HCT116 (cell line): ENCODE measurements at regions not wholly inside any gene's neighbourhood (a gene's known extent, or its start where the extent isn't known, plus 50 kb on each side); places are given as distances from the start of the nearest gene placed in this dataset.

ENCODE experiments used
- ATAC-seq: fragments of 200-7000 bp; cut with Tn5 transposase; 2 replicates; pipeline ENCODE4 v1.9.1; 2020; ENCODE audit warnings: mild to moderate bottlenecking, moderate library complexity
- BruUV-seq: library from RNA; stranded (reverse); fragments of 400-500 nt; replicated peaks from 2 replicates; lab custom pipeline; 2021; lab: Mats Ljungman, UMichigan
- CTCF ChIA-PET: fragments of 300-600 bp; sonication (Branson Sonifier 250); formaldehyde crosslinking; loops from one replicate; lab custom pipeline; 2021; ENCODE audit warnings: antibody characterized with exemption; lab: Charles Lee
- POLR2A ChIA-PET: fragments of 300-600, 350-600 bp; sonication (Branson Sonifier 250); formaldehyde crosslinking; loops from one replicate; lab custom pipeline; 2021; ENCODE audit warnings: antibody characterized with exemption; lab: Charles Lee
- RAD21 ChIA-PET, 2 experiments: fragments of 300-600 bp; sonication (Branson Sonifier 250); formaldehyde crosslinking; loops; one replicate each; lab custom pipeline; 2023; ENCODE audit warnings: low total read pairs in 2 of 2; ENCODE audit not compliant: uncharacterized antibody in 2 of 2, unreplicated experiment in 2 of 2, low non-redundant PET in 1 of 2; lab: Charles Lee
- DNase-seq: peaks from one replicate; pipeline ENCODE4 v3.0.0-alpha.2; 2010; ENCODE audit warnings: low read depth, low spot score
- H2AFZ ChIP-seq: fragments of 200-600 bp; shearing (Covaris generic), sonication (generic); 2 replicates; pipeline ENCODE4 v1.6.1; 2017; ENCODE audit warnings: low read depth, mixed run types, mixed read lengths, antibody characterized with exemption, low read length; ENCODE audit not compliant: poor library complexity, severe bottlenecking
- H3K27ac ChIP-seq: 2 replicates; pipeline ENCODE4 v1.5.1; 2012; ENCODE audit warnings: low read depth, low read length
- H3K27me3 ChIP-seq: fragments of 200-600 bp; sonication (generic); 2 replicates; pipeline ENCODE4 v1.6.1; 2016; ENCODE audit warnings: mixed run types, low read length, mixed read lengths; ENCODE audit not compliant: insufficient read depth
- H3K36me3 ChIP-seq, 2 experiments: fragments of 200-500 bp in 1 of 2; fragments of 200-600 bp in 1 of 2; sonication (Bioruptor generic) in 1 of 2; sonication (generic) in 1 of 2; 2 replicates each; pipeline versions ENCODE4 v1.5.1 to v1.6.1; 2014 to 2016; ENCODE audit warnings: low read length in 2 of 2, inconsistent platforms in 1 of 2, mixed read lengths in 1 of 2, mixed run types in 1 of 2; ENCODE audit not compliant: insufficient read depth in 2 of 2, control insufficient read depth in 1 of 2
- H3K4me1 ChIP-seq, 2 experiments: fragments of 200-600 bp in 1 of 2; sonication (generic) in 1 of 2; 2 replicates each; pipeline versions ENCODE4 v1.5.1 to v1.6.1; 2012 to 2017; ENCODE audit warnings: low read length in 2 of 2, inconsistent platforms in 1 of 2, mild to moderate bottlenecking in 1 of 2, mixed read lengths in 1 of 2, mixed run types in 1 of 2, moderate library complexity in 1 of 2; ENCODE audit not compliant: insufficient read depth in 2 of 2, control insufficient read depth in 1 of 2
- H3K4me2 ChIP-seq: fragments of 200-600 bp; sonication (generic); 2 replicates; pipeline ENCODE4 v1.6.1; 2017; ENCODE audit warnings: mixed run types, low read length, mixed read lengths
- H3K4me3 ChIP-seq, 2 experiments: fragments of 200-600 bp in 1 of 2; sonication (generic) in 1 of 2; replicated peaks in 1 of 2; 2 replicates each; pipeline ENCODE4 v1.5.1; 2011 to 2016; ENCODE audit warnings: low read length in 2 of 2, control low read depth in 1 of 2, low read depth in 1 of 2, mild to moderate bottlenecking in 1 of 2, mixed read lengths in 1 of 2, mixed run types in 1 of 2
- H3K79me2 ChIP-seq: fragments of 200-600 bp; sonication (generic); 2 replicates; pipeline ENCODE4 v1.6.1; 2017; ENCODE audit warnings: mild to moderate bottlenecking, mixed run types, low read length, moderate library complexity, mixed read lengths; ENCODE audit not compliant: insufficient read depth
- H3K9ac ChIP-seq: fragments of 200-600 bp; sonication (generic); 2 replicates; pipeline ENCODE4 v1.6.1; 2016; ENCODE audit warnings: low read length, mixed read lengths
- H3K9me2 ChIP-seq: fragments of 200-600 bp; sonication (generic), shearing (Covaris generic); 2 replicates; pipeline ENCODE4 v1.6.1; 2017; ENCODE audit warnings: mixed run types, mild to moderate bottlenecking, moderate library complexity; ENCODE audit not compliant: insufficient read depth
- H3K9me3 ChIP-seq, 2 experiments: fragments of 200-500 bp in 1 of 2; fragments of 200-600 bp in 1 of 2; sonication (Bioruptor generic) in 1 of 2; sonication (generic) in 1 of 2; 2 replicates each; pipeline ENCODE4 v1.6.1; 2014 to 2017; ENCODE audit warnings: low read length in 2 of 2, mixed read lengths in 2 of 2, inconsistent platforms in 1 of 2, low read depth in 1 of 2, mild to moderate bottlenecking in 1 of 2, mixed run types in 1 of 2, moderate library complexity in 1 of 2; ENCODE audit not compliant: control insufficient read depth in 1 of 2, insufficient read depth in 1 of 2
- H4K20me1 ChIP-seq: fragments of 200-600 bp; sonication (generic), shearing (Covaris generic); 2 replicates; pipeline ENCODE4 v1.6.1; 2017; ENCODE audit warnings: mixed run types, mild to moderate bottlenecking, moderate library complexity; ENCODE audit not compliant: insufficient read depth
- ATF3 ChIP-seq: IDR thresholded peaks from 2 replicates; pipeline ENCODE4 v1.6.1; 2012
- CEBPB ChIP-seq: IDR thresholded peaks from 2 replicates; pipeline ENCODE4 v1.6.1; 2012; ENCODE audit warnings: low read depth
- CTCF ChIP-seq, 3 experiments: fragments of 200-600 bp in 1 of 3; sonication (generic) in 1 of 3; IDR thresholded peaks in 2 of 3; conservative IDR thresholded peaks in 1 of 3; 2 replicates each; pipeline ENCODE4 v1.5.1; 2012 to 2017; ENCODE audit warnings: low read depth in 2 of 3, low read length in 2 of 3, antibody characterized with exemption in 1 of 3, borderline replicate concordance in 1 of 3, control low read depth in 1 of 3, mild to moderate bottlenecking in 1 of 3, mixed read lengths in 1 of 3, mixed run types in 1 of 3, moderate library complexity in 1 of 3; ENCODE audit not compliant: insufficient read depth in 1 of 3
- EGR1 ChIP-seq: IDR thresholded peaks from 2 replicates; pipeline ENCODE4 v1.6.1; 2012; ENCODE audit warnings: low read depth
- ELF1 ChIP-seq: IDR thresholded peaks from 2 replicates; pipeline ENCODE4 v1.6.1; 2012; ENCODE audit warnings: low read depth, borderline replicate concordance
- EZH2 ChIP-seq: fragments of 200-600 bp; sonication (generic); IDR thresholded peaks from 2 replicates; pipeline ENCODE4 v1.6.1; 2017; ENCODE audit warnings: antibody characterized with exemption, mixed run types
- EZH2phosphoT487 ChIP-seq: fragments of 200-600 bp; IDR thresholded peaks from 2 replicates; pipeline ENCODE4 v1.6.1; 2018; ENCODE audit warnings: antibody characterized with exemption, borderline replicate concordance
- FOSL1 ChIP-seq: IDR thresholded peaks from 2 replicates; pipeline ENCODE4 v1.6.1; 2012; ENCODE audit warnings: low read depth
- JUND ChIP-seq: IDR thresholded peaks from 2 replicates; pipeline ENCODE4 v1.6.1; 2012
- MAX ChIP-seq: IDR thresholded peaks from 2 replicates; pipeline ENCODE4 v1.6.1; 2012
- RAD21 ChIP-seq: IDR thresholded peaks from 2 replicates; pipeline ENCODE4 v1.6.1; 2012; ENCODE audit warnings: low read depth, mild to moderate bottlenecking
- REST ChIP-seq: IDR thresholded peaks from 2 replicates; pipeline ENCODE4 v1.6.1; 2012; ENCODE audit warnings: low read depth
- SIN3A ChIP-seq: IDR thresholded peaks from 2 replicates; pipeline ENCODE4 v1.6.1; 2012; ENCODE audit warnings: low read depth
- SP1 ChIP-seq: IDR thresholded peaks from 2 replicates; pipeline ENCODE4 v1.6.1; 2012; ENCODE audit warnings: low read depth
- SRF ChIP-seq: IDR thresholded peaks from 2 replicates; pipeline ENCODE4 v1.6.1; 2012; ENCODE audit warnings: low read depth
- TCF7L2 ChIP-seq: IDR thresholded peaks from 2 replicates; pipeline ENCODE4 v1.7.0; 2011; ENCODE audit warnings: borderline replicate concordance, inconsistent platforms; ENCODE audit not compliant: insufficient read depth, insufficient read length; ENCODE audit errors: extremely low read depth
- YY1 ChIP-seq: IDR thresholded peaks from 2 replicates; pipeline ENCODE4 v1.6.1; 2011; ENCODE audit warnings: low read length, low read depth, moderate library complexity, mild to moderate bottlenecking; ENCODE audit not compliant: insufficient replicate concordance; ENCODE audit errors: extremely low read depth
- ZBTB33 ChIP-seq: IDR thresholded peaks from 2 replicates; pipeline ENCODE4 v1.6.1; 2011; ENCODE audit warnings: mild to moderate bottlenecking, low read length, moderate library complexity; ENCODE audit not compliant: insufficient replicate concordance; ENCODE audit errors: extremely low read depth
- ZFX ChIP-seq: fragments of 450-650 bp; IDR thresholded peaks from 2 replicates; pipeline ENCODE4 v1.6.1; 2017
- intact Hi-C: fragments of 100-400 bp; cut with micrococcal nuclease; formaldehyde crosslinking; loops from 2 replicates; pipeline ENCODE4 v1.10.0; 2022

- H2AFZ ChIP-seq = no peak overlapping the region
- CTCF ChIA-PET = no interaction called here
Observed at GRCh38 chr15:96170979-96171739, 159.3 kb upstream of the NR2F2 start.

More at GRCh38 chr15:96170979-96171739, 159.3 kb upstream of the NR2F2 start:
- no peak overlapping the region for H3K9ac ChIP-seq
- H4K20me1 ChIP-seq = no peaks in the 10 kb centered on the region
- DNase-seq (no peak), ATAC-seq (no peak)
- H3K27me3 ChIP-seq = no peaks in the 10 kb centered on the region
- H3K9me2 ChIP-seq = no peaks in the 10 kb centered on the region
- ChIA-PET POLR2A (no interaction called here), RAD21 (no interaction called here)
- H3K27ac ChIP-seq = no peak overlapping the region
- intact Hi-C loops = no loop called here
- no peak overlapping the region for H3K4me2 ChIP-seq
- no peaks in the 10 kb centered on the region for H3K36me3 ChIP-seq
- BruUV-seq = no TSS peak
- no peaks in the 10 kb centered on the region for H3K79me2 ChIP-seq
- TF ChIP-seq TCF7L2 (no peak), ATF3 (no peak), CTCF (IDR thresholded peaks at IDR 0.05 in 2 of 3, conservative IDR thresholded peaks at IDR 0.05 in 1 of 3; ENCODE audit: borderline replicate concordance in 1 of 3, insufficient read depth in 1 of 3, low read depth in 2 of 3, low read length in 2 of 3) (no peak), MAX (no peak), REST (no peak), ELF1 (no peak), EGR1 (no peak), SIN3A (no peak), CEBPB (no peak), EZH2 (no peak), FOSL1 (no peak), SRF (no peak), ZFX (no peak), JUND (no peak), YY1 (no peak), ZBTB33 (no peak), RAD21 (no peak), EZH2phosphoT487 (no peak), SP1 (no peak)
- no peak overlapping the region for H3K4me3 ChIP-seq
- H3K4me1 ChIP-seq = no peaks in the 10 kb centered on the region; a peak in 1 of 4 replicates
- H3K9me3 ChIP-seq = no peaks in the 10 kb centered on the region
